Gastroesophageal sphincter (tissue), 4 donors: ENCODE measurements at regions not wholly inside any gene's neighbourhood (a gene's known extent, or its start where the extent isn't known, plus 50 kb on each side); places are given as distances from the start of the nearest gene placed in this dataset.

Experiments
- ATAC-seq: fragments of 150-250 bp; one replicate; pipeline ENCODE4 v1.9.1; 2016; ENCODE audit warnings: mild to moderate bottlenecking, moderate library complexity
- H3K27ac ChIP-seq, 4 donors: fragments of 200-600 bp; sonication (generic) in 3 of 4; 1 replicate in 3 of 4; 2 replicates in 1 of 4; pipeline ENCODE4 v1.5.1; 2016 to 2019
- H3K27me3 ChIP-seq: fragments of 200-600 bp; sonication (generic); one replicate; pipeline ENCODE4 v1.5.1; 2019
- H3K36me3 ChIP-seq, 2 donors: fragments of 200-600 bp; sonication (generic); one replicate each; pipeline ENCODE4 v1.5.1; 2019; ENCODE audit warnings: control low read depth in 1 of 2
- H3K4me1 ChIP-seq, 3 donors: fragments of 200-600 bp; sonication (generic); 1 replicate in 2 of 3; 2 replicates in 1 of 3; pipeline ENCODE4 v1.5.1; 2016 to 2019; ENCODE audit warnings: control low read depth in 2 of 3
- H3K4me3 ChIP-seq, 2 donors: fragments of 200-600 bp; sonication (generic); one replicate each; pipeline ENCODE4 v1.5.1; 2019; ENCODE audit warnings: mild to moderate bottlenecking in 1 of 2, moderate library complexity in 1 of 2
- H3K9me3 ChIP-seq, 3 donors: fragments of 200-600 bp; sonication (generic); one replicate each; pipeline ENCODE4 v1.5.1; 2017 to 2019; ENCODE audit warnings: control low read depth in 2 of 3
- EP300 ChIP-seq: sonication (generic); formaldehyde crosslinking; IDR thresholded peaks from one replicate; pipeline ENCODE4 v1.6.1; 2017; ENCODE audit warnings: antibody characterized with exemption, mild to moderate bottlenecking
- POLR2A ChIP-seq, 2 donors: fragments of 450-650 bp; IDR thresholded peaks; one replicate each; pipeline ENCODE4 v1.6.1; 2017; ENCODE audit warnings: antibody characterized with exemption in 2 of 2, mild to moderate bottlenecking in 2 of 2, moderate library complexity in 1 of 2
- POLR2AphosphoS5 ChIP-seq: sonication (generic); formaldehyde crosslinking; IDR thresholded peaks from one replicate; pipeline ENCODE4 v1.6.1; 2017; ENCODE audit warnings: antibody characterized with exemption
- WGBS, 2 donors: methylation state at CpG; one replicate each; pipeline ENCODE4 v1.1.5; 2018; ENCODE audit warnings: low coverage in 1 of 2; 5-methylcytosine and 5-hydroxymethylcytosine counted together
- TF ChIP-seq, protein P1 (sequence below), 4 experiments: fragments of 200-600 bp in 2 of 4; fragments of 450-650 bp in 2 of 4; sonication (generic) in 1 of 4; IDR thresholded peaks; one replicate each; pipeline ENCODE4 v1.5.1; 2017 to 2019; ENCODE audit warnings: antibody characterized with exemption in 4 of 4, mild to moderate bottlenecking in 2 of 4, moderate library complexity in 2 of 4

DNA sequence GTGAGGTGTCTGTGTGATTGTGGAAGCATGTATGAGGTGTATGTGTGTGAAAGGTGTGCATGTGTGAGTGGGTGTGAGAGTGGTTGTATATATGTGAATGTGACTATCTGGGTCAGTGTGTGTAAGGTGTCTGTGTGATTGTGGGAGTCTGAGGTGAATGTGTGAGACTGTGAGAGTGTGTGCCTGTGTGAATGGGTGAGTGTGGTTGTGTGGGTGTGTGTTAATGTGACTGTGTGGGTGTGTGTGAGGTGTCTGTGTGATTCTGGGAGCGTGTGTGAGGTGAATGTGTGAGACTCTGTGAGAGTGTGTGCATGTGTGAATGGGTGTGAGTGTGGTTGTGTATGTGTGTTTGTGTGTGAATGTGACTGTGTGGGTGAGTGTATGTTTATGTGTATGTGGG lies 385.1 kb downstream of the TCERG1L start:
- no peaks in the 10 kb centered on the region for H3K9me3 ChIP-seq
- 60 to 91% methylated on average over 1 of the region's 1 CpG for WGBS, 2 donors
- H3K36me3 ChIP-seq, result no peaks in the 10 kb centered on the region
- TF ChIP-seq POLR2AphosphoS5, result no peak
- TF ChIP-seq, protein P1, sequence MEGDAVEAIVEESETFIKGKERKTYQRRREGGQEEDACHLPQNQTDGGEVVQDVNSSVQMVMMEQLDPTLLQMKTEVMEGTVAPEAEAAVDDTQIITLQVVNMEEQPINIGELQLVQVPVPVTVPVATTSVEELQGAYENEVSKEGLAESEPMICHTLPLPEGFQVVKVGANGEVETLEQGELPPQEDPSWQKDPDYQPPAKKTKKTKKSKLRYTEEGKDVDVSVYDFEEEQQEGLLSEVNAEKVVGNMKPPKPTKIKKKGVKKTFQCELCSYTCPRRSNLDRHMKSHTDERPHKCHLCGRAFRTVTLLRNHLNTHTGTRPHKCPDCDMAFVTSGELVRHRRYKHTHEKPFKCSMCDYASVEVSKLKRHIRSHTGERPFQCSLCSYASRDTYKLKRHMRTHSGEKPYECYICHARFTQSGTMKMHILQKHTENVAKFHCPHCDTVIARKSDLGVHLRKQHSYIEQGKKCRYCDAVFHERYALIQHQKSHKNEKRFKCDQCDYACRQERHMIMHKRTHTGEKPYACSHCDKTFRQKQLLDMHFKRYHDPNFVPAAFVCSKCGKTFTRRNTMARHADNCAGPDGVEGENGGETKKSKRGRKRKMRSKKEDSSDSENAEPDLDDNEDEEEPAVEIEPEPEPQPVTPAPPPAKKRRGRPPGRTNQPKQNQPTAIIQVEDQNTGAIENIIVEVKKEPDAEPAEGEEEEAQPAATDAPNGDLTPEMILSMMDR (IDR thresholded peaks at IDR 0.05), result no peak
- no peaks in the 10 kb centered on the region for H3K4me1 ChIP-seq
- H3K27me3 ChIP-seq, result peaks cover 58% of the 10 kb centered on the region
- ATAC-seq, result no peak
- no peak overlapping the region for H3K27ac ChIP-seq
- H3K4me3 ChIP-seq, result no peak overlapping the region

DNA sequence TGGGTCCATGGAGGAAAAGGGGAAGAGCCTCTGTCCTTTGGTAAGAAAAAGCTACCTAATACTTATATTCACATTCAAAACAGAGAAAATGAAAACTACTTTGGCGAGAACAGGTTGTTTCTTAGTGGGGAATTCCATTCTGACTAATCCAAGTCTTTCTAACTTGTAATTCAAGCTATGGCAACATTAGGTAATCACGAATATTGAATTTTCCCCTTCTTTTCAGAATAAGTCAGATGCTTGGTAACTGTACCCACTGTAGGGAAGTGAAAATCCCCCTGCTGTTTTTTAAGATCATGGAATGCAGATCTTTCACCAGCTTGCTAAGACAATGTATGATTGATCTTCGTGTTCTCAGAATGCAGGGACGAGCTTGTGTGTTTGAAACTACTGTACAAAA lies 384.4 kb downstream of the TCERG1L start:
- no peaks in the 10 kb centered on the region for H3K36me3 ChIP-seq
- ATAC-seq, result no peak
- H3K4me1 ChIP-seq, result no peaks in the 10 kb centered on the region
- peaks cover 61% of the 10 kb centered on the region for H3K27me3 ChIP-seq
- no peak overlapping the region for H3K27ac ChIP-seq
- no peak overlapping the region for H3K4me3 ChIP-seq
- H3K9me3 ChIP-seq, result no peaks in the 10 kb centered on the region
- 50 to 60% methylated on average over 1 to 4 of the region's 4 CpGs for WGBS, 2 donors
- TF ChIP-seq POLR2A (IDR thresholded peaks at IDR 0.05), result no peak
- TF ChIP-seq, protein P1 (IDR thresholded peaks at IDR 0.05), result no peak
- TF ChIP-seq POLR2AphosphoS5, result no peak
- no peak for TF ChIP-seq EP300

DNA sequence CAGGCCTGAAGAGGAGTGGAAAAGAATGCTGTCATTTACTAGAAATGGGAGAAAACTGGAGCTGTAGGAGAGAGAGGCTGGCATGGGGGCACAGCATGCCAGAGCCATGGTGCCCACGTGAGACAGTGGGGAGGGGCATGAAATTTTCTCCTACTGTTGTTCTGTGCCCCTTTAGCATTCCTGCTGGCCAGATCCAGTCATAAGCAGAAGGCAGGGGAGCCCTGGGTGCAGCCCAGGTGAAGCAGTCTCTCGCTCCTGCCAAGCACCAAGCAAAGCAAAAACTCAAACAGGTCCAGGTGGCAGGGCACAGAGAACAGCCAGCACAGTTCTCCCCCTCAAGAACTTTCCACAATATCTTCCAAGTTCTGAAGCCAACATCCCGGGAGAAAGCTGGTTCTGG lies 383.2 kb downstream of the TCERG1L start:
- no peaks in the 10 kb centered on the region for H3K9me3 ChIP-seq
- no peak for ATAC-seq
- no peaks in the 10 kb centered on the region for H3K36me3 ChIP-seq
- H3K27ac ChIP-seq, result no peak overlapping the region
- no peaks in the 10 kb centered on the region for H3K4me1 ChIP-seq
- H3K27me3 ChIP-seq, result peaks cover 61% of the 10 kb centered on the region
- whole genome bisulfite sequencing, 2 donors, result 60 to 71% methylated on average over 2 of the region's 3 CpGs
- TF ChIP-seq EP300, result no peak
- TF ChIP-seq, protein P1 (IDR thresholded peaks at IDR 0.05), result no peak
- TF ChIP-seq POLR2AphosphoS5, result no peak
- no peak for TF ChIP-seq POLR2A (IDR thresholded peaks at IDR 0.05)
- no peak overlapping the region for H3K4me3 ChIP-seq

DNA sequence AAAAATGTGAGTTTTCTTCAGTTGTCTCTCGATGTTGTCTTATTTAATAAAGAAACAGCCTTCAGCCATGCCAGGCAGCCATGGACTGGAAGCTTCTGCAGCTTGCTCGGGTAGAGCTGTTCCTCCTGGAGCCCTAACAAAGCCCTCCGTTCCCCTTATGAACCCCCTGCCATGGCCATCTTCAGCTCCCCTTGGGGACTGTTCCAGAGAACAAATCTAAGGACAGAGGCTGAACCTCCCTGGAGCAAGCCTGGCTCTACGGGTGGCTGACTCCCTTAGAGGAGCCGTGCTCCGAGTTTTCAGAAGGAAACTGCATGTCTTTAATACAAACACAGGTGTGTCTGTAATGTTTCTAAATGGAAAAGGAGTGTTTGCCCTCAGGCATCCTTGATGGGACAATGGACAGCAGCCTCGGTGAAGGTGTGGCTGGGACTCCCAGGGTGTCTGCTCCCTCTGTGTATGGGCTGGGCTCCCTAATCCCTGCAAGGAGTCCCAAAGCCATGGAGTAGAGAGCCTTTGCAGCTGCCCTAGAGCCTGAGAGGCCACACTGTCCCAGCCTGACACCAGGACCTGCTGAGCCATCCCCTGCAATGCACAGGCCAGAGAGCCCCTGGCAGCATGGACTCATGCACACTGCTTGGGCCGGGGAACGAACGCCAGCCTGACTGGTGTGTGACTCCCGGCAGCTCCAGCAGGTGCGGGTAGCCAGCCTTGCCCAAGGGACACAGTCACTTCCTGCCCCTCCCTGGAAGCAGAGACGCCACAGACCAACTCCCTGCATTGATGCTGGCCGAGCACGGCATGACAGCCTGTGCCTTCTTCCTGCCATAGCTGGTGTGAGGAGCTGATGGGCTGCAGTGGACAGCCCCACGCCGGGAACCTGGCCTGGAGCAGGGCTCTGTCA lies 381.8 kb downstream of the TCERG1L start:
- WGBS, 2 donors, result 67 to 80% methylated on average over 1 to 3 of the region's 17 CpGs

More for the DNA sequence above, 381.8 kb downstream of the TCERG1L start:
- Histone ChIP-seq H3K4me1 (no peaks in the 10 kb centered on the region), H3K27me3 (peaks cover 53% of the 10 kb centered on the region), H3K27ac (no peak overlapping the region), H3K4me3 (no peak overlapping the region), H3K36me3 (no peaks in the 10 kb centered on the region), H3K9me3 (no peaks in the 10 kb centered on the region)
- TF ChIP-seq, protein P1 (IDR thresholded peaks at IDR 0.05), result no peak
- TF ChIP-seq POLR2AphosphoS5 (no peak), EP300 (no peak), POLR2A (IDR thresholded peaks at IDR 0.05) (no peak)
- ATAC-seq, result no peak
